Astrocyte of the cerebellum (primary cell): ENCODE measurements at regions not wholly inside any gene's neighbourhood (a gene's known extent, or its start where the extent isn't known, plus 50 kb on each side); places are given as distances from the start of the nearest gene placed in this dataset.

ENCODE experiments used
- DNase-seq: peaks from one replicate; pipeline ENCODE4 v3.0.0-alpha.2; 2011; ENCODE audit warnings: low read depth
- H3K4me3 ChIP-seq: 2 replicates; pipeline ENCODE4 v1.5.1; 2011; ENCODE audit warnings: mild to moderate bottlenecking, low read depth, low read length, moderate library complexity
- in situ Hi-C: cut with HindIII; loops from 2 replicates; pipeline ENCODE4 v1.10.0; 2017; ENCODE audit warnings: low sequenced_read_pairs
- TF ChIP-seq, protein P1 (sequence below): IDR thresholded peaks from 2 replicates; pipeline ENCODE4 v1.5.1; 2012; ENCODE audit warnings: low read length, low read depth, moderate library complexity, mild to moderate bottlenecking; ENCODE audit errors: missing control alignments

DNA sequence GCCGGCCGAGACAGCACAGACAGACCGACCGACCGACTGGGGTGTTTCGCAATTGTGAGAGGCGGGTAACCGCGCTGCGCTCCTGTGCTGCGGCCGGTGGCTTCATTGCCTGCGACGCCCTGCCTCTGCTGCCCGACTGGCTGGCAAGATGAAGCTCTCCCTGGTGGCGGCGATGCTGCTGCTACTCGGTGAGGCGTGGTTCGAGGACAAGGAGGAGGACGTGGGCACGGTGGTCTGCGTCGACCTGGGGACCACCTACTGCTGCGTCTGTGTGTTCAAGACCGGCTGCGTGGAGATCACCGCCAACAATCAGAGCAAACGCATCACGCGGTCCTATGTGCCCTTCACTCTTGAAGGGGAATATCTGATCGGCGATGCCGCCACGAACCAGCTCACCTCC, 565.7 kb upstream of the SMIM31 start:
- TF ChIP-seq, protein P1, sequence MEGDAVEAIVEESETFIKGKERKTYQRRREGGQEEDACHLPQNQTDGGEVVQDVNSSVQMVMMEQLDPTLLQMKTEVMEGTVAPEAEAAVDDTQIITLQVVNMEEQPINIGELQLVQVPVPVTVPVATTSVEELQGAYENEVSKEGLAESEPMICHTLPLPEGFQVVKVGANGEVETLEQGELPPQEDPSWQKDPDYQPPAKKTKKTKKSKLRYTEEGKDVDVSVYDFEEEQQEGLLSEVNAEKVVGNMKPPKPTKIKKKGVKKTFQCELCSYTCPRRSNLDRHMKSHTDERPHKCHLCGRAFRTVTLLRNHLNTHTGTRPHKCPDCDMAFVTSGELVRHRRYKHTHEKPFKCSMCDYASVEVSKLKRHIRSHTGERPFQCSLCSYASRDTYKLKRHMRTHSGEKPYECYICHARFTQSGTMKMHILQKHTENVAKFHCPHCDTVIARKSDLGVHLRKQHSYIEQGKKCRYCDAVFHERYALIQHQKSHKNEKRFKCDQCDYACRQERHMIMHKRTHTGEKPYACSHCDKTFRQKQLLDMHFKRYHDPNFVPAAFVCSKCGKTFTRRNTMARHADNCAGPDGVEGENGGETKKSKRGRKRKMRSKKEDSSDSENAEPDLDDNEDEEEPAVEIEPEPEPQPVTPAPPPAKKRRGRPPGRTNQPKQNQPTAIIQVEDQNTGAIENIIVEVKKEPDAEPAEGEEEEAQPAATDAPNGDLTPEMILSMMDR, result no peak
- H3K4me3 ChIP-seq, result no peak overlapping the region
- no peak for DNase-seq
- in situ Hi-C loops, result no loop called here

DNA sequence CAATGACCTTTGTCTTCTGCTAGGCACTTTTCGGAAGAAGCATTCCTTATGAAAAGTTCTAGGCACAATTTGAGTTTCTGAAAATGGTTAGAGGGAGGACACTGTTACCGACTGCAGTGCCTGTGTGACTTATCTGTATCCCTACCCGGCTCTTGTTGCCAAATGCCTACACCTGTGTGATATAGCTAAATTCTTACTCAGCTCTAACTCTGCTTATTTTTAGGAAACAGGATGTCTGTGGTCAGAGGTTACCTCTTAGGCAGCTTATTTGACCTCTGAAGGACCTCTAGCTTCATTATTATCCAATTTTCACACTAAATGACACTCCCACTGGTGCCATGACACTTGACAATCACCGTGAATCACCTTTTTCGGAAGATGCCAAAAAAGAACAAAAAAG, 561.1 kb upstream of the SMIM31 start:
- no peak for DNase-seq
- in situ Hi-C loops, result no loop called here
- no peak overlapping the region for H3K4me3 ChIP-seq
- TF ChIP-seq, protein P1, result no peak

DNA sequence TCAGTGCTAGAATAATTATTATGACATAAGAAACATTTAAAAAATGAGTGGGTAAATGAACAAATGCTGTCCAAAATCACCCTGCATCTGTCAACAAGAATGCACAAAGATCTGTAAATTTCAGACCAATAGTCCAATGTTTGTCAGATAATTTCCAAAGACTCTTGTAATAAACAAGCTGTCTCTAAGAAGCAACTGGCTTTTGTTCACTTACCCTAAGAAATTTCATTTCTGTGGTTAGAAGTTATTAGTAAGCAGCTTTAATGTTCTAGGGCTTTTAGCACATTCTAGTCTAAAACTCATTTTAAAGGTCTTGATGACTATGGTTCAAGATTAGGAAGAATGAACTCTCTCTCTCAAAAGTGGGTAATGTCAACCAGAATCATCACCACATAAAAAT, 560.3 kb upstream of the SMIM31 start:
- in situ Hi-C loops, result no loop called here
- no peak for DNase-seq
- no peak overlapping the region for H3K4me3 ChIP-seq
- TF ChIP-seq, protein P1, result no peak

DNA sequence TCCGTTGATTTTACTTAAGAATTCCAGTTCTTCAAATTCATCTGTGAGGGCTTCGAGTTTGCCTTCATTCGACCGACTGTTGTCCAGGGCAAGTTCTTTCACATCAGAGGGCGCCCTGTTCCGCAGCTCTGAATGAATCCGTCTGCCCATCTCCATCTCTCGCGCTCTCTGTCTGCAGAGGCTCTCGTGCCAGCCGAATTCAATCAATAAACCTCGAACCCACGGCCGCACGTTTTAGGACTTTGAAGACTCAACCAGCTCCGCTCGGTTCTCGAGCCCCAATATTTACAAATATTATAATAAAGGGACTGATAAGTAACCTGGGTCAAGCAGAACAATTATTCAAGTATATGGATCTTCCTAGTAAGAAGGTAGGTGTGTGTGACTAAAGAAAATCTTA, 556.4 kb upstream of the SMIM31 start:
- DNase-seq, result no peak
- no peak overlapping the region for H3K4me3 ChIP-seq
- in situ Hi-C loops, result loop anchor here (5.0 kb wide), 1 partner anchor 45 kb away; no protein-coding TSS in a partner anchor
- TF ChIP-seq, protein P1, result no peak

DNA sequence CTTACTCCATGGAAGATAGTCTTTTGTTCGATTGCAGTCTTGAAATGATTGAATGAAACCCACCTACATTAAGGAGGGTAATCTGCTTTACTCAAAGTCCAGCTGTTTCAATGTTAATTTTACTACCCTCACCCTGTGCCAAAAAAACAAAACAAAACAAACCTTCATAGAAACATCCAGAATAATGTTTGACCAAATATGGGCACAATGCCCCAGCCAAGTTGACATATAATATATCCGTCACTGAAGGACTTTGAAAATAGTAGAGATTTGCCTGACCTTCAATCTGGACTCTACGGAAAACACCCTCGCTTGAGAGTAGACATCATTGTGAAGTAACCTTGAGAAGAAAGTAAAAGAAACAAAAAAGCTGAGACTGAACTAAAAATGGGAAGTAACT, 550.5 kb upstream of the SMIM31 start:
- TF ChIP-seq, protein P1, result no peak
- in situ Hi-C loops, result no loop called here
- DNase-seq, result no peak
- no peak overlapping the region for H3K4me3 ChIP-seq

DNA sequence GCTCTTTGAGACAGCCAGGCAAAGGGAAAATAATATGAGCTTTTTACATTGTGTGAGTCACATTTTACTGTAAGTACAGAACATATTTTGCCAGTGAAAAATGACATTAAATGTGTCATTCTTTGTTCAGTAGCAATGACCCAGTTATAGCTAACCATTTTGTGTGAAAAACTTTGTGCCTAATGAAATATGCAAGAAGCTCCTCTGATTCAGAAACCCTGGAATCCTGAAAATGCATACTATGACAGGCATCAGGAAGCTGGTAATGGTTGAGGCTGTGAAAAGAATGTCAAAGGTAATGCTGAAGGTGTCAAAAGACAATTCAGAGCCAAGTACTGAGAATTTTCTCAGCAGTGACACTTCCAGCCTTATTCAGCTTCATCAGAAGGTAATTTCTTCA, 549.5 kb upstream of the SMIM31 start:
- peak; percentile 80 for DNase-seq
- TF ChIP-seq, protein P1, result no peak
- H3K4me3 ChIP-seq, result no peak overlapping the region
- in situ Hi-C loops, result no loop called here

DNA sequence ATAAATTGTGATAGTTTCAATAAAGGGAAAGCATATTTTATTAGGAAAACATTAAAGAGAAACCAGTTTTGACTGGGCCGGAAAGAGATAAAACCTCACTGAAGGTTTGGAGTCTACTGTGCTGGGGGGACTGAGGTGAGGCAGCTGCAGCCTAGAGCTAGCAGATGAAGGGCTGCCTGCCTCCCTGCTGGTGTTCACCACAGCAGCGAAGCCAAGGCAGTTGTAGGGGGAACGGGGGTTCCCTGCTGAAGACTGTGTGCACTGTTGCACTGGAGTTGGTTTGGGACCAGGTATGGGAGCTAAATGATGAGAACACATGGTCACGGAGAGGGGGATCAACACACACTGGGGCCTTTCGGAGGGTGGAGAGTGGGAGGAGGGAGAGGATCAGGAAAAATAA, 546.5 kb upstream of the SMIM31 start:
- H3K4me3 ChIP-seq, result no peak overlapping the region
- DNase-seq, result no peak
- in situ Hi-C loops, result no loop called here
- TF ChIP-seq, protein P1, result no peak
